AG04450 (cell line): ENCODE measurements at regions not wholly inside any gene's neighbourhood (a gene's known extent, or its start where the extent isn't known, plus 50 kb on each side); places are given as distances from the start of the nearest gene placed in this dataset.

Source experiments
- CTCF ChIA-PET: fragments of 300-600, 350-600 bp; formaldehyde crosslinking; extraction: SDS; loops from one replicate; lab custom pipeline; 2022; ENCODE audit warnings: antibody characterized with exemption, inconsistent platforms; lab: Charles Lee
- POLR2A ChIA-PET: fragments of 350-600 bp; formaldehyde crosslinking; extraction: SDS; loops from one replicate; lab custom pipeline; 2021; ENCODE audit warnings: antibody characterized with exemption, inconsistent platforms; lab: Yijun Ruan, JAX
- DNase-seq: peaks from one replicate; pipeline ENCODE4 v3.0.0-alpha.2; 2011; ENCODE audit warnings: low read depth, low spot score
- H3K27ac ChIP-seq: one replicate; pipeline ENCODE4 v1.5.1; 2012; ENCODE audit warnings: low read depth, low read length, control low read depth
- H3K27me3 ChIP-seq: one replicate; pipeline ENCODE4 v1.6.0; 2012; ENCODE audit warnings: low read length; ENCODE audit not compliant: control insufficient read depth, insufficient read depth
- H3K4me3 ChIP-seq: 2 replicates; pipeline ENCODE4 v1.5.1; 2011; ENCODE audit warnings: mild to moderate bottlenecking, low read depth, low read length, control low read depth
- H3K9me3 ChIP-seq: 2 replicates; pipeline ENCODE4 v1.5.1; 2012; ENCODE audit warnings: low read length; ENCODE audit not compliant: control insufficient read depth, insufficient read depth
- CTCF ChIP-seq: IDR thresholded peaks from 2 replicates; pipeline ENCODE4 v1.5.1; 2011; ENCODE audit warnings: low read depth, low read length, control low read depth, inconsistent platforms

- no peak overlapping the region for H3K27ac ChIP-seq
- no peak overlapping the region for H3K4me3 ChIP-seq
- no peak for TF ChIP-seq CTCF
- H3K9me3 ChIP-seq = no peaks in the 10 kb centered on the region
- CTCF ChIA-PET = no interaction called here
- no peak for DNase-seq
- POLR2A ChIA-PET = no interaction called here
- peaks cover 5% of the 10 kb centered on the region for H3K27me3 ChIP-seq
These were observed 54.9 kb upstream of the UNC5B start for GRCh38 chr10:71157435-71157834.

GRCh38 chr10:71158251-71158650, 54.1 kb upstream of the UNC5B start:
- no peaks in the 10 kb centered on the region for H3K9me3 ChIP-seq
- ChIA-PET CTCF (no interaction called here), POLR2A (no interaction called here)
- H3K27ac ChIP-seq = no peak overlapping the region
- TF ChIP-seq CTCF = no peak
- DNase-seq = no peak
- H3K27me3 ChIP-seq = peaks cover 5% of the 10 kb centered on the region
- no peak overlapping the region for H3K4me3 ChIP-seq

GRCh38 chr10:71158902-71159301, 53.5 kb upstream of the UNC5B start:
- peaks cover 5% of the 10 kb centered on the region for H3K27me3 ChIP-seq
- DNase-seq = no peak
- POLR2A ChIA-PET = no interaction called here
- H3K27ac ChIP-seq = no peak overlapping the region
- TF ChIP-seq CTCF = no peak
- H3K9me3 ChIP-seq = no peaks in the 10 kb centered on the region
- no peak overlapping the region for H3K4me3 ChIP-seq
- CTCF ChIA-PET = no interaction called here

- ChIA-PET CTCF (no interaction called here), POLR2A (no interaction called here)
- Histone ChIP-seq H3K9me3 (no peaks in the 10 kb centered on the region), H3K4me3 (no peak overlapping the region), H3K27ac (no peak overlapping the region), H3K27me3 (peaks cover 5% of the 10 kb centered on the region)
- TF ChIP-seq CTCF = no peak
- DNase-seq = no peak
These were observed 52.5 kb upstream of the UNC5B start for GRCh38 chr10:71159892-71160291.

- Histone ChIP-seq H3K27ac (no peak overlapping the region), H3K4me3 (no peak overlapping the region), H3K27me3 (peaks cover 7% of the 10 kb centered on the region), H3K9me3 (no peaks in the 10 kb centered on the region)
- ChIA-PET CTCF (no interaction called here), POLR2A (no interaction called here)
- DNase-seq = no peak
- no peak for TF ChIP-seq CTCF
These were observed 50.9 kb upstream of the UNC5B start for GRCh38 chr10:71161425-71161824.
